GM12878 (cell line): ENCODE measurements at regions not wholly inside any gene's neighbourhood (a gene's known extent, or its start where the extent isn't known, plus 50 kb on each side); places are given as distances from the start of the nearest gene placed in this dataset.

Experiments used
- ATAC-seq: fragments of 200-7000 bp; cut with Tn5 transposase; 3 replicates; pipeline ENCODE4 v1.9.1; 2020; ENCODE audit warnings: mild to moderate bottlenecking, moderate library complexity
- BruUV-seq: library from RNA; stranded (reverse); fragments of 400-500 nt; replicated peaks from 2 replicates; lab custom pipeline; 2021; lab: Mats Ljungman, UMichigan
- CTCF ChIA-PET: fragments of 300-600 bp; sonication (Branson Sonifier 250); formaldehyde crosslinking; extraction: SDS; loops from one replicate; lab custom pipeline; 2021; ENCODE audit warnings: inconsistent platforms; lab: Yijun Ruan, JAX
- POLR2A ChIA-PET: fragments of 350-600 bp; formaldehyde crosslinking; extraction: SDS; loops from one replicate; lab custom pipeline; 2021; ENCODE audit warnings: inconsistent platforms; lab: Charles Lee
- RAD21 ChIA-PET: fragments of 300-600 bp; sonication (Branson Sonifier 250); formaldehyde crosslinking; loops from one replicate; lab custom pipeline; 2023; ENCODE audit warnings: antibody characterized with exemption; ENCODE audit not compliant: unreplicated experiment; lab: Charles Lee
- SMC1A ChIA-PET: fragments of 300-600 bp; sonication (Branson Sonifier 250); formaldehyde crosslinking; loops from one replicate; lab custom pipeline; 2023; ENCODE audit not compliant: unreplicated experiment, uncharacterized antibody; lab: Charles Lee
- DNase-seq: peaks from one replicate; pipeline ENCODE4 v3.0.0-alpha.2; 2011; ENCODE audit warnings: low read depth, low spot score
- FAIRE-seq: peaks from 3 replicates; lab custom pipeline; 2011; peaks lifted over from hg19 to GRCh38; lab: Jason Lieb, UNC
- H2AFZ ChIP-seq: 2 replicates; pipeline ENCODE4 v1.6.0; 2011; ENCODE audit warnings: low read depth, low read length, control low read depth; ENCODE audit not compliant: control insufficient read depth
- H3K27ac ChIP-seq: 2 replicates; pipeline ENCODE4 v1.5.1; 2011; ENCODE audit warnings: control low read depth; ENCODE audit not compliant: control insufficient read depth, insufficient read depth
- H3K27me3 ChIP-seq, 2 experiments: replicated peaks in 1 of 2; 2 replicates each; pipeline versions ENCODE4 v1.6.0 to v1.6.1; 2011; ENCODE audit warnings: low read length in 1 of 2; ENCODE audit not compliant: control insufficient read depth in 2 of 2, insufficient read depth in 2 of 2
- H3K36me3 ChIP-seq, 2 experiments: 2 replicates each; pipeline ENCODE4 v1.5.1; 2011; ENCODE audit warnings: low read length in 1 of 2; ENCODE audit not compliant: control insufficient read depth in 2 of 2, insufficient read depth in 2 of 2
- H3K4me1 ChIP-seq: 2 replicates; pipeline ENCODE4 v1.6.1; 2011; ENCODE audit warnings: mild to moderate bottlenecking, low read length, moderate library complexity, mixed read lengths; ENCODE audit not compliant: control insufficient read depth, insufficient read depth
- H3K4me2 ChIP-seq: 2 replicates; pipeline ENCODE4 v1.6.0; 2011; ENCODE audit warnings: control low read depth; ENCODE audit not compliant: control insufficient read depth, insufficient read depth
- H3K4me3 ChIP-seq: fragments of 200-600 bp; sonication (generic); 2 replicates; pipeline ENCODE4 v1.5.1; 2016
- H3K79me2 ChIP-seq: 2 replicates; pipeline ENCODE4 v1.6.0; 2011; ENCODE audit warnings: low read length; ENCODE audit not compliant: control insufficient read depth, insufficient read depth
- H3K9ac ChIP-seq: 2 replicates; pipeline ENCODE4 v1.8.0; 2011; ENCODE audit warnings: low read length, control low read depth, mixed read lengths; ENCODE audit not compliant: control insufficient read depth, insufficient read depth
- H3K9me3 ChIP-seq: replicated peaks from 3 replicates; pipeline ENCODE4 v1.5.1; 2011; ENCODE audit warnings: mild to moderate bottlenecking, low read length; ENCODE audit not compliant: control insufficient read depth, insufficient read depth
- H4K20me1 ChIP-seq: 2 replicates; pipeline ENCODE4 v1.6.0; 2011; ENCODE audit not compliant: control insufficient read depth, insufficient read depth
- BCL11A ChIP-seq: IDR thresholded peaks from 2 replicates; pipeline ENCODE4 v1.6.1; 2011; ENCODE audit warnings: low read depth, low read length
- EGR1 ChIP-seq, 2 experiments: IDR thresholded peaks; 1 replicate in 1 of 2; 2 replicates in 1 of 2; pipeline ENCODE4 v1.6.1; 2011 to 2012; ENCODE audit warnings: low read depth in 2 of 2, low read length in 2 of 2, borderline replicate concordance in 1 of 2, mild to moderate bottlenecking in 1 of 2, moderate library complexity in 1 of 2
- IRF5 ChIP-seq: fragments of 450-650 bp; IDR thresholded peaks from 2 replicates; pipeline ENCODE4 v1.6.1; 2017; ENCODE audit warnings: borderline replicate concordance
- MAX ChIP-seq: IDR thresholded peaks from 2 replicates; pipeline ENCODE4 v1.6.1; 2012; ENCODE audit warnings: low read depth, low read length, improper control_type of control experiment
- MLLT1 ChIP-seq: fragments of 450-650 bp; IDR thresholded peaks from 2 replicates; pipeline ENCODE4 v1.6.1; 2016; ENCODE audit warnings: mild to moderate bottlenecking
- MTA2 ChIP-seq: fragments of 450-650 bp; IDR thresholded peaks from 2 replicates; pipeline ENCODE4 v1.6.1; 2016; ENCODE audit warnings: low read depth, mild to moderate bottlenecking, moderate library complexity
- NFYA ChIP-seq: IDR thresholded peaks from 2 replicates; pipeline ENCODE4 v1.6.1; 2011; ENCODE audit warnings: low read depth, mild to moderate bottlenecking, low read length, improper control_type of control experiment, borderline replicate concordance
- RCOR1 ChIP-seq: conservative IDR thresholded peaks from 2 replicates; pipeline ENCODE4 v1.6.1; 2012; ENCODE audit warnings: low read depth, low read length, improper control_type of control experiment
- SMAD1 ChIP-seq: fragments of 450-650 bp; IDR thresholded peaks from 2 replicates; pipeline ENCODE4 v1.6.1; 2018; ENCODE audit warnings: mild to moderate bottlenecking, low read depth; ENCODE audit not compliant: partially characterized antibody
- TARDBP ChIP-seq: IDR thresholded peaks from 2 replicates; pipeline ENCODE4 v1.6.1; 2016; ENCODE audit warnings: borderline replicate concordance
- ZSCAN29 ChIP-seq: fragments of 450-650 bp; IDR thresholded peaks from 2 replicates; pipeline ENCODE4 v1.6.1; 2017; ENCODE audit warnings: mild to moderate bottlenecking, moderate library complexity
- WGBS: methylation state at CpG from one replicate; pipeline ENCODE4 v1.1.6; 2016; ENCODE audit warnings: low lambda C conversion rate; ENCODE audit not compliant: insufficient replicate concordance, insufficient coverage; ENCODE audit errors: missing lambda C conversion rate; 5-methylcytosine and 5-hydroxymethylcytosine counted together
- in situ Hi-C: fragments of 300-500 bp; cut with MboI; formaldehyde crosslinking; loops from 9 replicates; pipeline ENCODE4 v1.14.3; 2018; ENCODE audit warnings: mixed read lengths
- intact Hi-C: fragments of 100-400 bp; cut with micrococcal nuclease; formaldehyde crosslinking; loops from one replicate; pipeline ENCODE4 v1.14.2; 2022; ENCODE audit not compliant: unreplicated experiment

- Histone ChIP-seq H3K9ac (no peak overlapping the region), H3K9me3 (no peaks in the 10 kb centered on the region), H3K27ac (no peak overlapping the region), H4K20me1 (no peaks in the 10 kb centered on the region), H3K4me1 (no peaks in the 10 kb centered on the region), H2AFZ (no peak overlapping the region)
- DNase-seq, result no peak
- no peak for TF ChIP-seq ZSCAN29
- TF ChIP-seq MTA2, result no peak
- TF ChIP-seq NFYA, result no peak
- TF ChIP-seq TARDBP, result no peak
- TF ChIP-seq SMAD1, result no peak
- no peak for TF ChIP-seq EGR1 (IDR thresholded peaks at IDR 0.05; ENCODE audit: borderline replicate concordance in 1 of 2, low read depth in 2 of 2, low read length in 2 of 2)
- TF ChIP-seq RCOR1, result no peak
- no peak for TF ChIP-seq BCL11A
- no peak for TF ChIP-seq IRF5
- no peak for TF ChIP-seq MAX
- TF ChIP-seq MLLT1, result no peak
- TF ChIP-seq, all 136 proteins: peak for 0
- in situ Hi-C loops (no loop called here), intact Hi-C loops (no loop called here)
- no peak for FAIRE-seq
- Histone ChIP-seq H3K79me2 (no peaks in the 10 kb centered on the region), H3K4me2 (no peak overlapping the region), H3K36me3 (no peaks in the 10 kb centered on the region), H3K4me3 (no peak overlapping the region), H3K27me3 (no peaks in the 10 kb centered on the region; a peak in 1 of 4 replicates)
- no TSS peak for BruUV-seq
- CTCF ChIA-PET, result no interaction called here
- RAD21 ChIA-PET, result no interaction called here
- POLR2A ChIA-PET, result no interaction called here
- ATAC-seq, result no peak
- WGBS, result 16% methylated on average over 3 of the region's 3 CpGs
- SMC1A ChIA-PET, result no interaction called here
Observed at GRCh38 chr9:86600291-86600690, 246.1 kb upstream of the TUT7 start.
